Uterus (tissue), 3 donors: ENCODE measurements at regions not wholly inside any gene's neighbourhood (a gene's known extent, or its start where the extent isn't known, plus 50 kb on each side); places are given as distances from the start of the nearest gene placed in this dataset.
A peak's percentile ranks its signal among the peaks of the same experiment; 100 is the strongest.

Experiments
- DNase-seq, 2 donors: peaks; one replicate each; pipeline ENCODE4 v3.0.0-alpha.2; 2019 to 2020
- H3K27ac ChIP-seq, 2 donors: fragments of 200-600 bp; sonication (generic); 1 replicate in 1 of 2; 2 replicates in 1 of 2; pipeline ENCODE4 v1.5.1; 2016 to 2018
- H3K27me3 ChIP-seq, 2 donors: fragments of 200-600 bp; sonication (generic); one replicate each; pipeline ENCODE4 v1.5.1; 2018 to 2019; ENCODE audit warnings: control low read depth in 1 of 2
- H3K36me3 ChIP-seq, 2 donors: fragments of 200-600 bp; sonication (generic); one replicate each; pipeline ENCODE4 v1.5.1; 2019; ENCODE audit warnings: control low read depth in 1 of 2
- H3K4me1 ChIP-seq, 2 donors: fragments of 200-600 bp; sonication (generic); one replicate each; pipeline ENCODE4 v1.5.1; 2018 to 2019; ENCODE audit warnings: control low read depth in 1 of 2
- H3K4me3 ChIP-seq, 2 donors: fragments of 200-600 bp; sonication (generic); 1 replicate in 1 of 2; 2 replicates in 1 of 2; pipeline ENCODE4 v1.5.1; 2018 to 2019; ENCODE audit warnings: mild to moderate bottlenecking in 1 of 2
- H3K9me3 ChIP-seq, 2 donors: fragments of 200-600 bp; sonication (generic); one replicate each; pipeline ENCODE4 v1.5.1; 2019; ENCODE audit warnings: control low read depth in 1 of 2
- POLR2A ChIP-seq, 2 donors: fragments of 450-650 bp; IDR thresholded peaks; one replicate each; pipeline ENCODE4 v1.6.1; 2016; ENCODE audit warnings: antibody characterized with exemption in 2 of 2, mild to moderate bottlenecking in 1 of 2, moderate library complexity in 1 of 2
- intact Hi-C: fragments of 100-400 bp; cut with DNase I; formaldehyde crosslinking; loops from one replicate; pipeline ENCODE4 v1.15.1; 2023; ENCODE audit warnings: low total_unique reads
- TF ChIP-seq, protein P1 (sequence below), 4 experiments: fragments of 200-600 bp in 2 of 4; fragments of 450-650 bp in 2 of 4; sonication (generic) in 2 of 4; IDR thresholded peaks; one replicate each; pipeline ENCODE4 v1.5.1; 2016 to 2019; ENCODE audit warnings: antibody characterized with exemption in 4 of 4, mild to moderate bottlenecking in 2 of 4, moderate library complexity in 1 of 4
- donor health status: DM: yes; HTN: yes; CAD: no.

DNA sequence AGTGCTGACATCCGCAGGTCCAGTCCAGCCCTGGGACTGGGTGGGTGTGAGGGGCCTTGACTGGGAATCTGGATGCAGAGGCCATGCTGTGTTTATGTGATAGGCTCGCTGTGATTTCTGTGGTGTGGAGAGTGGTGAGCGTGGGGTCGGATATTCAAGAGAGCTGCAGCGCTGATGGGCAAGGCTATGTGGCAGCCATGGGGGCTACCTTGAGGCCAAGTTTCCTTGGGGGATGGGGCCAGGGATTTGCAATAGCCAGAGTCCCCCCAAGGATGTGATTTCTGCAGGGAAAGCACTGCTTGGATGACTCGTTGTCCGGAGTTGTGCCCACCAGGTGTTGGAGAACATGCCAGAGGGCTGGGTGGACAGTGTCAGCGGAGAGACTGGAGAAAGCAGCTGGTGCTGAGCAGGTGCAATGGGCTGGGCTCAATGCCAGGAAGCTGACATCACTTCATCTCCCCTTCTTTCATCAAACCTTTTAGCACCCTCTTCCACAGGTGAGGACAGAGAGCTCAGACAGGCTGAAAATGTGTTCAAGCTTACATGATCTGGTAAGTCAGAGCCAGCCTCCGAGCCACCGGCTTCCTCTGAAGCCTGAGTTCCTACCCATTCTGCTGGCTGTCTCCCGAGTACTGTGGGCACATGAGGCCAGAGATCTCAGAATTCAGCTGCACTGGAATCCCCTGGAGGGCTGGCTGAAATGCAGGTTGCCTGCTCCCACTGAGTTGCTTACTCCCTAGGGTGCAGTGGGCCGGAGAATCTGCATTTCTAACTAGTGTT lies 132.9 kb downstream of the RHOU start:
- TF ChIP-seq, protein P1, sequence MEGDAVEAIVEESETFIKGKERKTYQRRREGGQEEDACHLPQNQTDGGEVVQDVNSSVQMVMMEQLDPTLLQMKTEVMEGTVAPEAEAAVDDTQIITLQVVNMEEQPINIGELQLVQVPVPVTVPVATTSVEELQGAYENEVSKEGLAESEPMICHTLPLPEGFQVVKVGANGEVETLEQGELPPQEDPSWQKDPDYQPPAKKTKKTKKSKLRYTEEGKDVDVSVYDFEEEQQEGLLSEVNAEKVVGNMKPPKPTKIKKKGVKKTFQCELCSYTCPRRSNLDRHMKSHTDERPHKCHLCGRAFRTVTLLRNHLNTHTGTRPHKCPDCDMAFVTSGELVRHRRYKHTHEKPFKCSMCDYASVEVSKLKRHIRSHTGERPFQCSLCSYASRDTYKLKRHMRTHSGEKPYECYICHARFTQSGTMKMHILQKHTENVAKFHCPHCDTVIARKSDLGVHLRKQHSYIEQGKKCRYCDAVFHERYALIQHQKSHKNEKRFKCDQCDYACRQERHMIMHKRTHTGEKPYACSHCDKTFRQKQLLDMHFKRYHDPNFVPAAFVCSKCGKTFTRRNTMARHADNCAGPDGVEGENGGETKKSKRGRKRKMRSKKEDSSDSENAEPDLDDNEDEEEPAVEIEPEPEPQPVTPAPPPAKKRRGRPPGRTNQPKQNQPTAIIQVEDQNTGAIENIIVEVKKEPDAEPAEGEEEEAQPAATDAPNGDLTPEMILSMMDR (IDR thresholded peaks at IDR 0.05) = no peak
- no peak for TF ChIP-seq POLR2A (IDR thresholded peaks at IDR 0.05)
- Histone ChIP-seq H3K27ac (no peak overlapping the region), H3K4me3 (no peak overlapping the region), H3K9me3 (no peaks in the 10 kb centered on the region), H3K4me1 (no peaks in the 10 kb centered on the region), H3K36me3 (no peaks in the 10 kb centered on the region), H3K27me3 (no peaks in the 10 kb centered on the region)
- no peak for DNase-seq
- intact Hi-C loops = no loop called here

DNA sequence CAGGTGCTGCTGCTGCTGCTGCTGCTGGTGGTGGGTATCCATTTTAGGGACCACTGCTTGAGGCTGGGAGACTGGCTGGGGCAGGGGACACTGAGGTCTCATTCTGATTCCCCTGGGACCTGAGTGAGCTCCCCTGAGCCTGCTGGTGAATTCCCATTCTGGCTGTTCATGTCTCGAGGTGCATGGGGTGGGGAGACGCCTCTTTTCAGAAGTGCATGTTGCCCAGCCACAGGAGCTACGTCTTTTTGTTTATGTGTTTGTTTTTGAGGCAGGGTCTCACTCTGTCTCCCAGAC lies 133.4 kb downstream of the RHOU start:
- no peak for DNase-seq
- Histone ChIP-seq H3K4me1 (no peaks in the 10 kb centered on the region), H3K9me3 (no peaks in the 10 kb centered on the region), H3K27ac (no peak overlapping the region), H3K36me3 (no peaks in the 10 kb centered on the region), H3K27me3 (no peaks in the 10 kb centered on the region), H3K4me3 (no peak overlapping the region)
- TF ChIP-seq POLR2A (IDR thresholded peaks at IDR 0.05) = no peak
- TF ChIP-seq, protein P1 (IDR thresholded peaks at IDR 0.05) = no peak
- intact Hi-C loops = no loop called here

DNA sequence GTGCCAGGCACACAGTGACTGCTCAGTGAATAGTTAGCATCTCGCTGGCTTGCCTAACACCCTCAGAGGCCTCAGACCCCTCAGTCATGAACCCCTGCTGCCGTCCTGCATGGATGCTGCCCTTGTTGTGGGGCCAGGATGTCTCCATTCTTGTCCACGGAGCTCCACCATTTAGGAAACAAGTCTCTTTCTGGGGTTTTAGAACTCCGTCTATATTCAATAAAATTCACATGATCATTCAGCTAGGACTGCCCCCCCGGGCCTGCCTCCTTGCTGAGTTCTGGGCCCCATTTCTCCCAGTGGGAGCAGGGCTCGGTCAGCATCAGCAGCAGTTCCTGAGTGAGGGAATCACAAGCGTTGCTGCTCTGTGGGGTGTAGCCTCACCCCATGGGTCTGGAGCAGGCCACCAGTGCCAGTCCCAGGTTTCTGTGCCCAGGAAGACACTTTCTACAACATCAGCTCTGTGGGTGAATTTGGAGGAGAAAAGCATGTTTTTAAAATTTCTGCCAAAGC lies 134.1 kb downstream of the RHOU start:
- H3K4me3 ChIP-seq = no peak overlapping the region
- intact Hi-C loops = no loop called here
- TF ChIP-seq, protein P1 (IDR thresholded peaks at IDR 0.05) = no peak
- no peak for TF ChIP-seq POLR2A (IDR thresholded peaks at IDR 0.05)
- DNase-seq = no peak
- H3K27ac ChIP-seq = no peak overlapping the region
- H3K36me3 ChIP-seq = no peaks in the 10 kb centered on the region
- H3K4me1 ChIP-seq = no peaks in the 10 kb centered on the region
- H3K9me3 ChIP-seq = no peaks in the 10 kb centered on the region
- H3K27me3 ChIP-seq = no peaks in the 10 kb centered on the region

DNA sequence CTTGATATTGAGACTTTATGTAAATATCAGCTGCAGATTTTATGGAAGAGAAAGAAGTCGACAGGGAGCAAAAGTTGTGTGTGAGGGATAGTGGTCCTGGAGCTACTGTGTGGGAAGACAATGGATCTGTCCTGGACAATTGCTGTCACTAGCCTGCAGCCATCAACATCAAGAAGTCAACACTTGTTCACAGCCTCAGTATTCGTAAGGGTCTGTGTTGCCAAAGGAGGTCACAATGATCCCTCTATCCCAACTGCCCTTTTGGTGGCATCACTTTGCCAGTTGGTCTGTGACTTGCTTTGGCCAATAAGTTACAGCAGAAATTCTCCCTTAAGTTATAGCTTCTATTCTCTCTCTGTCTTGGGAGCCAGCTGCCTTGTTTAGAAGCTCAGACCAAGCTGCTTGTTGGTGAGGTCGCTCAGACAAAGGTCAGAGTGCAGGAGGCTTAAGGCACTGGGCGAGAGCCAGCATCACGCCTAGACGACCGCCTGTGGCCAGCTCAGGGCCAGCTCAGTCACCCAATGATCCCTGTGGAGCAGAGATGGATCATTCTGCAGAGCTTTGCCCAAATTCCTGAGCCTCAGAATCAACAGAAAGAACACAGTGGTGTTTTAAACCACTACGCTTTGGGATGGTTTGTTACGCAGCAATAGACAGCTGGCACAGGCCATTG lies 134.9 kb downstream of the RHOU start:
- no peak for TF ChIP-seq POLR2A (IDR thresholded peaks at IDR 0.05)
- TF ChIP-seq, protein P1 (IDR thresholded peaks at IDR 0.05) = no peak
- Histone ChIP-seq H3K9me3 (no peaks in the 10 kb centered on the region), H3K4me1 (no peaks in the 10 kb centered on the region), H3K36me3 (no peaks in the 10 kb centered on the region), H3K4me3 (no peak overlapping the region), H3K27me3 (no peaks in the 10 kb centered on the region), H3K27ac (no peak overlapping the region)
- DNase-seq = no peak
- intact Hi-C loops = no loop called here

DNA sequence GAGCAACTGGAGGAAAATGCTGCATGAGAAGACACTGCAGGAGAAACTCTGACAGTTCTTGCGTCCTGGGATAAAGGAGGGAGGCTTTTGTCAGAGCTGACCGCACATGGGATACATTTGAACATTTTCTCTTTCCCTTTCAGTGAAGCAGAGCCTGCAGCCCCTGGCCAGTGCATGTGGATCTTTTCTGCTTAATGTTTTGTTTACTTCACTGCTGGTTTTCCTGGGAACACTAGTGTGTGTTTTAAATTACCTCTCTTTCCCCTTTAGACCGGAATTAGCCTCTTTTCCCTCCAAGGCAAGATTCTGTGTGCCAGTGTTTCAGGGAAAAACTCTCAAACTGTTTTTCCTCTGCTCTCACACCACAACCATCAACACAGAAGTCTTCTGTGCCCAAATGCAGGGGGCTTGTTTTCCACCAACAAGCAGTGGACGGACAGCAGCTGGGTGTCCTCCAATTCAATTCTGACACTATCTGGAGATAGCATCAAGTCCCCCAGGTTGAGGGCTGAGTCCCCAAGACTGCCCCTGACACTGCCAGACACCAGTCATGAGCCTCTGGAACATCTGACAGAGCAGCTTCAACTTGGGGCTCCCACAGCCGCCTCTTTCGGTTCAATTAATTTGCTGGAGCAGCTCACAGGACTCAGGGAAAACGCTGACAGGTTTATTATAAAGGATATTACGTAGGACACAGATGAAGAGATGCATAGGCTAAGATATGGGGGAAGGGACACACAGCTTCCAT lies 136.2 kb downstream of the RHOU start:
- TF ChIP-seq, protein P1 (IDR thresholded peaks at IDR 0.05) = no peak
- TF ChIP-seq POLR2A (IDR thresholded peaks at IDR 0.05) = no peak
- no peaks in the 10 kb centered on the region for H3K9me3 ChIP-seq
- intact Hi-C loops = no loop called here
- H3K4me1 ChIP-seq = no peaks in the 10 kb centered on the region
- H3K36me3 ChIP-seq = no peaks in the 10 kb centered on the region
- H3K4me3 ChIP-seq = no peak overlapping the region
- DNase-seq = no peak
- peak overlapping the region; percentile 57 to 73 for H3K27ac ChIP-seq
- no peaks in the 10 kb centered on the region for H3K27me3 ChIP-seq
